ENCODE measurements at regions not wholly inside any gene's neighbourhood (a gene's known extent, or its start where the extent isn't known, plus 50 kb on each side); places are given as distances from the start of the nearest gene placed in this dataset.
"Not testable (repeated sequence)": the region's sequence is repeated elsewhere in the genome, so short reads cannot be mapped to it uniquely, and the experiment has no call there.

DNA sequence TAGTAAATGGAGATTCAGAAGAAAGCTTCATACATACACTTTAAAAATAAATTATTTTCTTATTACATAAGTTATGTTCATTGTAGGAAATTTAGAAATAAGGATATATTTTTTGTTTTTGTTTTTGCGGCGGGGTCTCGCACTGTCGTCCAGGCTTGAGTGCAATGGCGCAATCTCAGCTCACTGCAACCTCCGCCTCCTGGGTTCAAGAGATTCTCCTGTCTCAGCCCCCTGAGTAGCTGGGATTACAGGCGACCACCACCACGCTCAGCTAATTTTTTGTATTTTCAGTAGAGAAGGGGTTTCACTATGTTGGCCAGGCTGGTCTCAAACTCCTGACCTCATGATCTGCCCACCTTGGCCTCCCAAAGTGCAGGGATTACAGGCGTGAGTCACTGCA, 71.7 kb upstream of the TSC22D2 start:
- TF ChIP-seq, protein P1, sequence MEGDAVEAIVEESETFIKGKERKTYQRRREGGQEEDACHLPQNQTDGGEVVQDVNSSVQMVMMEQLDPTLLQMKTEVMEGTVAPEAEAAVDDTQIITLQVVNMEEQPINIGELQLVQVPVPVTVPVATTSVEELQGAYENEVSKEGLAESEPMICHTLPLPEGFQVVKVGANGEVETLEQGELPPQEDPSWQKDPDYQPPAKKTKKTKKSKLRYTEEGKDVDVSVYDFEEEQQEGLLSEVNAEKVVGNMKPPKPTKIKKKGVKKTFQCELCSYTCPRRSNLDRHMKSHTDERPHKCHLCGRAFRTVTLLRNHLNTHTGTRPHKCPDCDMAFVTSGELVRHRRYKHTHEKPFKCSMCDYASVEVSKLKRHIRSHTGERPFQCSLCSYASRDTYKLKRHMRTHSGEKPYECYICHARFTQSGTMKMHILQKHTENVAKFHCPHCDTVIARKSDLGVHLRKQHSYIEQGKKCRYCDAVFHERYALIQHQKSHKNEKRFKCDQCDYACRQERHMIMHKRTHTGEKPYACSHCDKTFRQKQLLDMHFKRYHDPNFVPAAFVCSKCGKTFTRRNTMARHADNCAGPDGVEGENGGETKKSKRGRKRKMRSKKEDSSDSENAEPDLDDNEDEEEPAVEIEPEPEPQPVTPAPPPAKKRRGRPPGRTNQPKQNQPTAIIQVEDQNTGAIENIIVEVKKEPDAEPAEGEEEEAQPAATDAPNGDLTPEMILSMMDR (IDR thresholded peaks at IDR 0.05) = not testable (repeated sequence)
- TF ChIP-seq POLR2A (IDR thresholded peaks at IDR 0.05) = not testable (repeated sequence)
